GM12878 (cell line): ENCODE measurements at regions not wholly inside any gene's neighbourhood (a gene's known extent, or its start where the extent isn't known, plus 50 kb on each side); places are given as distances from the start of the nearest gene placed in this dataset.

Experiments
- ESRRA ChIP-seq: IDR thresholded peaks from 2 replicates; pipeline ENCODE4 v1.6.1; 2012; ENCODE audit warnings: mild to moderate bottlenecking, low read length, improper control_type of control experiment
- MEF2B ChIP-seq: fragments of 450-650 bp; IDR thresholded peaks from 2 replicates; pipeline ENCODE4 v1.6.1; 2018; ENCODE audit warnings: mild to moderate bottlenecking, moderate library complexity; ENCODE audit not compliant: partially characterized antibody, poor library complexity, severe bottlenecking
- PAX8 ChIP-seq: fragments of 450-650 bp; IDR thresholded peaks from 2 replicates; pipeline ENCODE4 v1.6.1; 2017; ENCODE audit warnings: mild to moderate bottlenecking, moderate library complexity
- RAD51 ChIP-seq: fragments of 450-650 bp; IDR thresholded peaks from 2 replicates; pipeline ENCODE4 v1.6.1; 2016; ENCODE audit warnings: moderate library complexity, mild to moderate bottlenecking, inconsistent platforms
- SRF ChIP-seq, 2 experiments: IDR thresholded peaks; 2 replicates each; pipeline ENCODE4 v1.6.1; 2011; ENCODE audit warnings: low read depth in 2 of 2, low read length in 2 of 2, mild to moderate bottlenecking in 1 of 2, moderate library complexity in 1 of 2
- STAT1 ChIP-seq: fragments of 450-650 bp; conservative IDR thresholded peaks from 2 replicates; pipeline ENCODE4 v1.6.1; 2014; ENCODE audit warnings: antibody characterized with exemption, mild to moderate bottlenecking
- SUZ12 ChIP-seq: fragments of 200-600 bp; sonication (generic); IDR thresholded peaks from one replicate; pipeline ENCODE4 v1.6.1; 2018; ENCODE audit warnings: antibody characterized with exemption, mild to moderate bottlenecking; ENCODE audit not compliant: unreplicated experiment
- WRNIP1 ChIP-seq: IDR thresholded peaks from 2 replicates; pipeline ENCODE4 v1.6.1; 2011; ENCODE audit warnings: low read depth, low read length, improper control_type of control experiment, borderline replicate concordance
- ZNF622 ChIP-seq: fragments of 450-650 bp; IDR thresholded peaks from 2 replicates; pipeline ENCODE4 v1.6.1; 2017; ENCODE audit warnings: mild to moderate bottlenecking, inconsistent platforms
- TF ChIP-seq, protein P1 (sequence below): fragments of 450-650 bp; IDR thresholded peaks from 2 replicates; pipeline ENCODE4 v1.6.1; 2016; ENCODE audit warnings: mild to moderate bottlenecking, moderate library complexity, borderline replicate concordance
- TF ChIP-seq, protein P2 (sequence below): fragments of 450-650 bp; formaldehyde crosslinking; IDR thresholded peaks from 2 replicates; pipeline ENCODE4 v1.5.0; 2022; ENCODE audit warnings: mild to moderate bottlenecking, missing genetic modification characterization

DNA sequence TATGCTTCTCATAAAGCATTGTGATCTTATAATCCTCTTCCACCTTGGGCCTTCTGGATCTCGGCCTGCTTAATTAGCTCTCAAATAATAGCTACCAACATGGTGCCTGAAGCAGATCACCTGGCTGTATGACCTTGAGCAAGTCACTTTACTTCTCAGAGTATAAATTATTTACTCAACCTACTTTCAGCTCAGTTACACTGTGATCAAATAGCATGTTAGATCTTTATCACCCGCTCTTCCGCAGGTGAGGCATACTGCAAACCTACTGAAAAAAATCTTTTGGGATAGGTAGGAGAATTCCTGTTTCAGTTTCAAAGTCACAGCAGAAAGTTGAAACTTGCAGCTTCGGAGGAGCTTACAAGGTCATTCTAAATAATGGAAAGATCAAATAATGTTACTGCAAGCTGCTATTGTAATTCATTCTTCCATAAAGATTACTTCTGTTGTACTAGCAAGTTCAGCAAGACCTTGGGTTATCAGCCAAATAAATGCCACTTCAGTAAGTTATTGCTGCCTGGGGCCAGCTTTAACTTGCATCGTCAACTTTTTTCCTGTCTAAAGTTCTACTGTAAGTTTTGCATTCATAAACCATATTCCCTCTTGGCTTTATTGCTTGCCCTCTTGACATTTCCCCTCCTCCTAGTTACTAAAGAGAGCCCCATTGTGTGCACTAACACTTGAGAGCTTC, 268.4 kb upstream of the ATP11B start (continued):
- TF ChIP-seq SUZ12: no peak
- TF ChIP-seq SRF (IDR thresholded peaks at IDR 0.05; ENCODE audit: low read depth in 2 of 2, low read length in 2 of 2): no peak
- TF ChIP-seq, protein P1, sequence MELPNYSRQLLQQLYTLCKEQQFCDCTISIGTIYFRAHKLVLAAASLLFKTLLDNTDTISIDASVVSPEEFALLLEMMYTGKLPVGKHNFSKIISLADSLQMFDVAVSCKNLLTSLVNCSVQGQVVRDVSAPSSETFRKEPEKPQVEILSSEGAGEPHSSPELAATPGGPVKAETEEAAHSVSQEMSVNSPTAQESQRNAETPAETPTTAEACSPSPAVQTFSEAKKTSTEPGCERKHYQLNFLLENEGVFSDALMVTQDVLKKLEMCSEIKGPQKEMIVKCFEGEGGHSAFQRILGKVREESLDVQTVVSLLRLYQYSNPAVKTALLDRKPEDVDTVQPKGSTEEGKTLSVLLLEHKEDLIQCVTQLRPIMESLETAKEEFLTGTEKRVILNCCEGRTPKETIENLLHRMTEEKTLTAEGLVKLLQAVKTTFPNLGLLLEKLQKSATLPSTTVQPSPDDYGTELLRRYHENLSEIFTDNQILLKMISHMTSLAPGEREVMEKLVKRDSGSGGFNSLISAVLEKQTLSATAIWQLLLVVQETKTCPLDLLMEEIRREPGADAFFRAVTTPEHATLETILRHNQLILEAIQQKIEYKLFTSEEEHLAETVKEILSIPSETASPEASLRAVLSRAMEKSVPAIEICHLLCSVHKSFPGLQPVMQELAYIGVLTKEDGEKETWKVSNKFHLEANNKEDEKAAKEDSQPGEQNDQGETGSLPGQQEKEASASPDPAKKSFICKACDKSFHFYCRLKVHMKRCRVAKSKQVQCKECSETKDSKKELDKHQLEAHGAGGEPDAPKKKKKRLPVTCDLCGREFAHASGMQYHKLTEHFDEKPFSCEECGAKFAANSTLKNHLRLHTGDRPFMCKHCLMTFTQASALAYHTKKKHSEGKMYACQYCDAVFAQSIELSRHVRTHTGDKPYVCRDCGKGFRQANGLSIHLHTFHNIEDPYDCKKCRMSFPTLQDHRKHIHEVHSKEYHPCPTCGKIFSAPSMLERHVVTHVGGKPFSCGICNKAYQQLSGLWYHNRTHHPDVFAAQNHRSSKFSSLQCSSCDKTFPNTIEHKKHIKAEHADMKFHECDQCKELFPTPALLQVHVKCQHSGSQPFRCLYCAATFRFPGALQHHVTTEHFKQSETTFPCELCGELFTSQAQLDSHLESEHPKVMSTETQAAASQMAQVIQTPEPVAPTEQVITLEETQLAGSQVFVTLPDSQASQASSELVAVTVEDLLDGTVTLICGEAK: no peak
- no peak for TF ChIP-seq ZNF622
- no peak for TF ChIP-seq STAT1
- no peak for TF ChIP-seq RAD51
- TF ChIP-seq, protein P2, sequence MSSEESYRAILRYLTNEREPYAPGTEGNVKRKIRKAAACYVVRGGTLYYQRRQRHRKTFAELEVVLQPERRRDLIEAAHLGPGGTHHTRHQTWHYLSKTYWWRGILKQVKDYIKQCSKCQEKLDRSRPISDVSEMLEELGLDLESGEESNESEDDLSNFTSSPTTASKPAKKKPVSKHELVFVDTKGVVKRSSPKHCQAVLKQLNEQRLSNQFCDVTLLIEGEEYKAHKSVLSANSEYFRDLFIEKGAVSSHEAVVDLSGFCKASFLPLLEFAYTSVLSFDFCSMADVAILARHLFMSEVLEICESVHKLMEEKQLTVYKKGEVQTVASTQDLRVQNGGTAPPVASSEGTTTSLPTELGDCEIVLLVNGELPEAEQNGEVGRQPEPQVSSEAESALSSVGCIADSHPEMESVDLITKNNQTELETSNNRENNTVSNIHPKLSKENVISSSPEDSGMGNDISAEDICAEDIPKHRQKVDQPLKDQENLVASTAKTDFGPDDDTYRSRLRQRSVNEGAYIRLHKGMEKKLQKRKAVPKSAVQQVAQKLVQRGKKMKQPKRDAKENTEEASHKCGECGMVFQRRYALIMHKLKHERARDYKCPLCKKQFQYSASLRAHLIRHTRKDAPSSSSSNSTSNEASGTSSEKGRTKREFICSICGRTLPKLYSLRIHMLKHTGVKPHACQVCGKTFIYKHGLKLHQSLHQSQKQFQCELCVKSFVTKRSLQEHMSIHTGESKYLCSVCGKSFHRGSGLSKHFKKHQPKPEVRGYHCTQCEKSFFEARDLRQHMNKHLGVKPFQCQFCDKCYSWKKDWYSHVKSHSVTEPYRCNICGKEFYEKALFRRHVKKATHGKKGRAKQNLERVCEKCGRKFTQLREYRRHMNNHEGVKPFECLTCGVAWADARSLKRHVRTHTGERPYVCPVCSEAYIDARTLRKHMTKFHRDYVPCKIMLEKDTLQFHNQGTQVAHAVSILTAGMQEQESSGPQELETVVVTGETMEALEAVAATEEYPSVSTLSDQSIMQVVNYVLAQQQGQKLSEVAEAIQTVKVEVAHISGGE (CRISPR knock-in tag): no peak
- TF ChIP-seq PAX8: no peak
- no peak for TF ChIP-seq MEF2B
- TF ChIP-seq WRNIP1: no peak
- TF ChIP-seq ESRRA: no peak
